ENCODE measurements at regions not wholly inside any gene's neighbourhood (a gene's known extent, or its start where the extent isn't known, plus 50 kb on each side); places are given as distances from the start of the nearest gene placed in this dataset.

GRCh38 chr4:97152149-97152548 lies 991.1 kb downstream of the STPG2 start:
- Histone ChIP-seq H3K9me3 (ENCODE audit: low read length) (no peaks in the 10 kb centered on the region), H3K4me1 (ENCODE audit: insufficient read depth, low read length, severe bottlenecking) (no peaks in the 10 kb centered on the region), H3K9ac (ENCODE audit: low read length) (no peak overlapping the region), H3K27ac (ENCODE audit: low read depth, low read length, poor library complexity, severe bottlenecking) (no peak overlapping the region), H3K9me2 (ENCODE audit: low read depth, low read length) (no peaks in the 10 kb centered on the region), H3K36me3 (ENCODE audit: insufficient read depth, low read length) (no peaks in the 10 kb centered on the region), H3F3A (ENCODE audit: insufficient read depth, low read length) (no peaks in the 10 kb centered on the region), H3K4me2 (ENCODE audit: low read length) (no peak overlapping the region), H3K27me3 (ENCODE audit: insufficient read depth, low read length) (no peaks in the 10 kb centered on the region), H3K79me2 (ENCODE audit: insufficient read depth, low read length) (no peaks in the 10 kb centered on the region), H2AFZ (ENCODE audit: low read length) (no peak overlapping the region), H4K20me1 (ENCODE audit: insufficient read depth, low read length) (no peaks in the 10 kb centered on the region), H3K4me3 (ENCODE audit: low read depth, low read length, poor library complexity, severe bottlenecking) (no peak overlapping the region)
- no peak for TF ChIP-seq EZH2 (IDR thresholded peaks at IDR 0.05; ENCODE audit: borderline replicate concordance, low read length)
- TF ChIP-seq, protein P1, sequence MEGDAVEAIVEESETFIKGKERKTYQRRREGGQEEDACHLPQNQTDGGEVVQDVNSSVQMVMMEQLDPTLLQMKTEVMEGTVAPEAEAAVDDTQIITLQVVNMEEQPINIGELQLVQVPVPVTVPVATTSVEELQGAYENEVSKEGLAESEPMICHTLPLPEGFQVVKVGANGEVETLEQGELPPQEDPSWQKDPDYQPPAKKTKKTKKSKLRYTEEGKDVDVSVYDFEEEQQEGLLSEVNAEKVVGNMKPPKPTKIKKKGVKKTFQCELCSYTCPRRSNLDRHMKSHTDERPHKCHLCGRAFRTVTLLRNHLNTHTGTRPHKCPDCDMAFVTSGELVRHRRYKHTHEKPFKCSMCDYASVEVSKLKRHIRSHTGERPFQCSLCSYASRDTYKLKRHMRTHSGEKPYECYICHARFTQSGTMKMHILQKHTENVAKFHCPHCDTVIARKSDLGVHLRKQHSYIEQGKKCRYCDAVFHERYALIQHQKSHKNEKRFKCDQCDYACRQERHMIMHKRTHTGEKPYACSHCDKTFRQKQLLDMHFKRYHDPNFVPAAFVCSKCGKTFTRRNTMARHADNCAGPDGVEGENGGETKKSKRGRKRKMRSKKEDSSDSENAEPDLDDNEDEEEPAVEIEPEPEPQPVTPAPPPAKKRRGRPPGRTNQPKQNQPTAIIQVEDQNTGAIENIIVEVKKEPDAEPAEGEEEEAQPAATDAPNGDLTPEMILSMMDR (IDR thresholded peaks at IDR 0.05; ENCODE audit: low read length) = no peak

DNA sequence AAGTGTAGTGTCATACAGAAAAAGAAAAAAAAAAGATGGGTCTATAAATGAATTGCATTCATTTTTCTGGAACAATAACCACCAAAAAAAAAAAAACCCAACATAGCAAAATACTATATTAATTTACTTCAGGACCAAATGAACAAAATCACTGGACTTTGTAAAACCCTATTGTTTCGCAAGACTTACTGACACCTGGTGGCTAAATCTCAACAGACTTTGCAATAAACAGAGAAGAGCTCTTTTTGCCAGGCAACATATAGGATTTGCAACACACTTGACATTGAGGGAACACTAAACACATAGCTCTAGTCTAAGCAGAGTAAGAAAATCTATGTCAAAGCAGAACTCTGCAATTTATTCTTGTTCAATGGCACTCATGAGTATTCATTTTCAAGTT lies 990.2 kb downstream of the STPG2 start:
- Histone ChIP-seq H3F3A (ENCODE audit: insufficient read depth, low read length) (no peaks in the 10 kb centered on the region), H3K36me3 (ENCODE audit: insufficient read depth, low read length) (no peaks in the 10 kb centered on the region), H3K79me2 (ENCODE audit: insufficient read depth, low read length) (no peaks in the 10 kb centered on the region), H3K9me2 (ENCODE audit: low read depth, low read length) (no peaks in the 10 kb centered on the region), H3K27ac (ENCODE audit: low read depth, low read length, poor library complexity, severe bottlenecking) (no peak overlapping the region), H4K20me1 (ENCODE audit: insufficient read depth, low read length) (no peaks in the 10 kb centered on the region), H3K27me3 (ENCODE audit: insufficient read depth, low read length) (no peaks in the 10 kb centered on the region), H3K9ac (ENCODE audit: low read length) (no peak overlapping the region), H3K4me3 (ENCODE audit: low read depth, low read length, poor library complexity, severe bottlenecking) (no peak overlapping the region), H3K4me1 (ENCODE audit: insufficient read depth, low read length, severe bottlenecking) (no peaks in the 10 kb centered on the region), H2AFZ (ENCODE audit: low read length) (no peak overlapping the region), H3K4me2 (ENCODE audit: low read length) (no peak overlapping the region), H3K9me3 (ENCODE audit: low read length) (no peaks in the 10 kb centered on the region)
- no peak for TF ChIP-seq EZH2 (IDR thresholded peaks at IDR 0.05; ENCODE audit: borderline replicate concordance, low read length)
- TF ChIP-seq, protein P1 (IDR thresholded peaks at IDR 0.05; ENCODE audit: low read length) = peak; percentile 41

- Histone ChIP-seq H3K4me2 (ENCODE audit: low read length) (no peak overlapping the region), H3K4me1 (ENCODE audit: insufficient read depth, low read length, severe bottlenecking) (no peaks in the 10 kb centered on the region), H3F3A (ENCODE audit: insufficient read depth, low read length) (no peaks in the 10 kb centered on the region), H4K20me1 (ENCODE audit: insufficient read depth, low read length) (no peaks in the 10 kb centered on the region), H3K9ac (ENCODE audit: low read length) (no peak overlapping the region), H3K9me2 (ENCODE audit: low read depth, low read length) (no peaks in the 10 kb centered on the region), H3K9me3 (ENCODE audit: low read length) (no peaks in the 10 kb centered on the region), H3K27ac (ENCODE audit: low read depth, low read length, poor library complexity, severe bottlenecking) (no peak overlapping the region), H2AFZ (ENCODE audit: low read length) (no peak overlapping the region), H3K4me3 (ENCODE audit: low read depth, low read length, poor library complexity, severe bottlenecking) (no peak overlapping the region), H3K79me2 (ENCODE audit: insufficient read depth, low read length) (no peaks in the 10 kb centered on the region), H3K27me3 (ENCODE audit: insufficient read depth, low read length) (no peaks in the 10 kb centered on the region), H3K36me3 (ENCODE audit: insufficient read depth, low read length) (no peaks in the 10 kb centered on the region)
- TF ChIP-seq, protein P1 (IDR thresholded peaks at IDR 0.05; ENCODE audit: low read length) = no peak
- no peak for TF ChIP-seq EZH2 (IDR thresholded peaks at IDR 0.05; ENCODE audit: borderline replicate concordance, low read length)
Observed at GRCh38 chr4:97159625-97160024, 983.7 kb downstream of the STPG2 start.
